Esophagus squamous epithelium (tissue), 4 donors: ENCODE measurements at regions not wholly inside any gene's neighbourhood (a gene's known extent, or its start where the extent isn't known, plus 50 kb on each side); places are given as distances from the start of the nearest gene placed in this dataset.

Experiments
- CTCF ChIP-seq, 6 experiments: fragments of 450-650 bp in 4 of 6; fragments of 200-600 bp in 2 of 6; sonication (generic) in 2 of 6; IDR thresholded peaks; one replicate each; pipeline ENCODE4 v1.5.1; 2016 to 2019; ENCODE audit warnings: antibody characterized with exemption in 6 of 6, mild to moderate bottlenecking in 4 of 6, moderate library complexity in 4 of 6
- POLR2A ChIP-seq, 4 donors: fragments of 450-650 bp; IDR thresholded peaks; one replicate each; pipeline ENCODE4 v1.6.1; 2017; ENCODE audit warnings: antibody characterized with exemption in 4 of 4, mild to moderate bottlenecking in 4 of 4, moderate library complexity in 3 of 4

- TF ChIP-seq CTCF (IDR thresholded peaks at IDR 0.05) (no peak), POLR2A (IDR thresholded peaks at IDR 0.05) (no peak)
Measured at GRCh38 chr2:12918835-12919445, 202.2 kb downstream of the TRIB2 start.
